Left ventricle myocardium inferior (tissue), 1 donor: ENCODE measurements at regions not wholly inside any gene's neighbourhood (a gene's known extent, or its start where the extent isn't known, plus 50 kb on each side); places are given as distances from the start of the nearest gene placed in this dataset.

Experiments used
- DNase-seq: peaks from one replicate; pipeline ENCODE4 v3.0.0-alpha.2; 2020
- H3K27ac ChIP-seq: fragments of 200-600 bp; replicated peaks from 2 replicates; pipeline ENCODE4 v1.8.0; 2021
- H3K27me3 ChIP-seq: fragments of 200-600 bp; 2 replicates; pipeline ENCODE4 v1.8.0; 2021; ENCODE audit warnings: low read depth
- H3K36me3 ChIP-seq: fragments of 200-600 bp; 2 replicates; pipeline ENCODE4 v1.8.0; 2021
- H3K4me1 ChIP-seq: fragments of 200-600 bp; 2 replicates; pipeline ENCODE4 v1.8.0; 2021
- H3K4me3 ChIP-seq: fragments of 200-600 bp; 2 replicates; pipeline ENCODE4 v1.8.0; 2021; ENCODE audit warnings: mild to moderate bottlenecking, moderate library complexity
- H3K9me3 ChIP-seq: fragments of 200-600 bp; replicated peaks from 2 replicates; pipeline ENCODE4 v1.8.0; 2021
- intact Hi-C: fragments of 100-400 bp; cut with micrococcal nuclease; formaldehyde crosslinking; loops from one replicate; pipeline ENCODE4 v1.11.0; 2022
- TF ChIP-seq, protein P1 (sequence below): fragments of 200-600 bp; IDR thresholded peaks from 2 replicates; pipeline ENCODE4 v1.8.0; 2021; ENCODE audit warnings: antibody characterized with exemption, mild to moderate bottlenecking, borderline replicate concordance
- donor health status: DM: no; HTN: yes; CAD: no; lungs with severe emphysema.

DNA sequence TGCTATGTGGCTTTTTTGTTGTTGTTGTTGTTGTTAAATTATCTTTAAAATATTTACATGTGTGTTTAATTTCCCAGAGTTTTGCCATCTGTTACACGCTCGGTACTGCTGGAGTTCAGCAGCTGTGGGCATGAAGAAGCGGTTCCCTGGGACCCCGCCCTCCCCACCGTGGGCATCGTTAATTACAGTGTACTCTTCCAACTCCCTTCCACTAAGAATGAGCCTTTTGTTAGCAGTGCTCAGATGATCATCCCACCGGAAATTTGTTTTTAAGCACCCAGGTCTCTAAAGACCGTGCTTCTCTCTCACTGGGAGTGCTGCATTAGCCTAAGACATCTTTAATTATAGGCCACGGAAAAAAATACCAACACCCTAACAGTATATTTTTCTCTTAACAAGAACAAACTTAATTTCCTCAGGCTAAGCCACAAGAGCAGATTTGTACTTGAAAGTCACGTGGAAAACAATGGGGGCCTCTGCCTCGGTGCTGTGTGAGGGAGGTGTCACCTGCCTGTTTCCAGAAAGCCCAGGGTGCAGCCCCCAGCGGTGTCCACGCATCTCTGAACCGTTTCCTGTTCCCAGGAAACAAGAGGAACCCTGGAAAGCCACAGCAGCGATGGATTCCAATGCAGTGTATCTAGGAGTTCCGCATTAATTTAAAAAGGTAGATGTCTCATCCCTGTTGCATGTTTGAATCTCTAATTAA lies 113.3 kb upstream of the FRMD1 start:
- Histone ChIP-seq H3K36me3 (no peaks in the 10 kb centered on the region), H3K27ac (no peak overlapping the region), H3K4me3 (no peak overlapping the region), H3K4me1 (no peaks in the 10 kb centered on the region), H3K27me3 (peaks cover 80% of the 10 kb centered on the region), H3K9me3 (no peaks in the 10 kb centered on the region)
- TF ChIP-seq, protein P1, sequence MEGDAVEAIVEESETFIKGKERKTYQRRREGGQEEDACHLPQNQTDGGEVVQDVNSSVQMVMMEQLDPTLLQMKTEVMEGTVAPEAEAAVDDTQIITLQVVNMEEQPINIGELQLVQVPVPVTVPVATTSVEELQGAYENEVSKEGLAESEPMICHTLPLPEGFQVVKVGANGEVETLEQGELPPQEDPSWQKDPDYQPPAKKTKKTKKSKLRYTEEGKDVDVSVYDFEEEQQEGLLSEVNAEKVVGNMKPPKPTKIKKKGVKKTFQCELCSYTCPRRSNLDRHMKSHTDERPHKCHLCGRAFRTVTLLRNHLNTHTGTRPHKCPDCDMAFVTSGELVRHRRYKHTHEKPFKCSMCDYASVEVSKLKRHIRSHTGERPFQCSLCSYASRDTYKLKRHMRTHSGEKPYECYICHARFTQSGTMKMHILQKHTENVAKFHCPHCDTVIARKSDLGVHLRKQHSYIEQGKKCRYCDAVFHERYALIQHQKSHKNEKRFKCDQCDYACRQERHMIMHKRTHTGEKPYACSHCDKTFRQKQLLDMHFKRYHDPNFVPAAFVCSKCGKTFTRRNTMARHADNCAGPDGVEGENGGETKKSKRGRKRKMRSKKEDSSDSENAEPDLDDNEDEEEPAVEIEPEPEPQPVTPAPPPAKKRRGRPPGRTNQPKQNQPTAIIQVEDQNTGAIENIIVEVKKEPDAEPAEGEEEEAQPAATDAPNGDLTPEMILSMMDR, result no peak
- intact Hi-C loops, result no loop called here
- no peak for DNase-seq

DNA sequence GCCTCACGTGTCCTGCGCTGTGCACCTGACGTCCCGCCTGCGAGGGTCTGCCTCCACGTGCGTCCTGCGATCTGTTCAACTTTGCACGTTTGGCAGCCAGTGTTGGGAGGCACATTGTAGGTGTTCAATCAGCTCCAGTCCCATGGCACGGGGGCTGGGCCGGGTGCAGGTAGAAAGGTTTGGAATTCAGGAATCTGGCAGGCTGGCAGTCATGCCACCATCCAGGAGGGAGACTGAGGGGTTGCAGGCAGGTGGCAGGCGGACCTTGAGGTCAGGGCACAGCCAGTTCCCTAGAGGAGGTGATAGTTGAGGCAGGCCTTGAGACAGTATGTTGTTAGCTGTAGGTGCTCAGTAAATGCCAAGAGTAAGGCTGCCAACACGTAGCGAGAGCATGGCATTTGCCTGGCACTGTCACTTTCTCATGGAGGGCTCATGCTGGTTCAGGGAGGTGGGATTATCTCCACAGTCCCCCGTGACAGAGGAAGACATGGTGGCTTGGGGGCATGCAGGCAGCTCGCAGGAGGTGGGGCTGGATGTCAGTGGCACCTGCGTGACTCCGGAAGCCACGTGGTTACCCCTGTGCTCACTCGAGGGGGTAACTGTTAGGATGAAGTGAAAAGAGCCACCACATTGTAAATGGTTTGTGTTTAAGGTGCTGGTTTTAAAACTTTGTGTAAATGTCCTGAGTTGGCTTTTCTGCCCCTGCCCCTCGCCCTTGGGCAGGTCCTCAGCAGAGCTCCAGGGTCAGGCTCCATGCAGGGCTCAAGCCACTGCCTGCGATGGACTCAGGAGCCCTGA lies 111.8 kb upstream of the FRMD1 start:
- intact Hi-C loops, result no loop called here
- TF ChIP-seq, protein P1, result no peak
- no peak for DNase-seq
- Histone ChIP-seq H3K27me3 (peaks cover 72% of the 10 kb centered on the region), H3K36me3 (no peaks in the 10 kb centered on the region), H3K4me3 (no peak overlapping the region), H3K27ac (no peak overlapping the region), H3K9me3 (no peaks in the 10 kb centered on the region), H3K4me1 (no peaks in the 10 kb centered on the region)

DNA sequence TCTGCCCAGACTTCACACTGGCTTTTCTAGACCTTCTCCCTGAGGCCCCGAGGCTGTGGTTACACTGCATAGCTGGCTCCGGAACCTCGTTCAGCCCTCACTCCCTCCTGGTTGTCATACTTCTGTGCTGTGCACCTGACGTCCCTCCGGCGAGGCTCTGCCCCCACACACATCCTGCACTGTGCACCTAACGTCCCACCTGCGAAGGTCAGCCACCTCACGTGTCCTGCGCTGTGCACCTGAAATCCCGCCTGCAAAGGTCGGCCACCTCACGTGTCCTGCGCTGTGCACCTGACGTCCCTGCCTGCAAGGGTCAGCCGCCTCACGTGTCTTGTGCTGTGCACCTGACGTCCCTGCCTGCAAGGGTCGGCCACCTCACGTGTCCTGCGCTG lies 111.0 kb upstream of the FRMD1 start:
- TF ChIP-seq, protein P1, result no peak
- no peak for DNase-seq
- Histone ChIP-seq H3K9me3 (no peaks in the 10 kb centered on the region), H3K4me3 (no peak overlapping the region), H3K4me1 (no peaks in the 10 kb centered on the region), H3K36me3 (no peaks in the 10 kb centered on the region), H3K27me3 (peaks cover 63% of the 10 kb centered on the region), H3K27ac (no peak overlapping the region)
- intact Hi-C loops, result no loop called here

DNA sequence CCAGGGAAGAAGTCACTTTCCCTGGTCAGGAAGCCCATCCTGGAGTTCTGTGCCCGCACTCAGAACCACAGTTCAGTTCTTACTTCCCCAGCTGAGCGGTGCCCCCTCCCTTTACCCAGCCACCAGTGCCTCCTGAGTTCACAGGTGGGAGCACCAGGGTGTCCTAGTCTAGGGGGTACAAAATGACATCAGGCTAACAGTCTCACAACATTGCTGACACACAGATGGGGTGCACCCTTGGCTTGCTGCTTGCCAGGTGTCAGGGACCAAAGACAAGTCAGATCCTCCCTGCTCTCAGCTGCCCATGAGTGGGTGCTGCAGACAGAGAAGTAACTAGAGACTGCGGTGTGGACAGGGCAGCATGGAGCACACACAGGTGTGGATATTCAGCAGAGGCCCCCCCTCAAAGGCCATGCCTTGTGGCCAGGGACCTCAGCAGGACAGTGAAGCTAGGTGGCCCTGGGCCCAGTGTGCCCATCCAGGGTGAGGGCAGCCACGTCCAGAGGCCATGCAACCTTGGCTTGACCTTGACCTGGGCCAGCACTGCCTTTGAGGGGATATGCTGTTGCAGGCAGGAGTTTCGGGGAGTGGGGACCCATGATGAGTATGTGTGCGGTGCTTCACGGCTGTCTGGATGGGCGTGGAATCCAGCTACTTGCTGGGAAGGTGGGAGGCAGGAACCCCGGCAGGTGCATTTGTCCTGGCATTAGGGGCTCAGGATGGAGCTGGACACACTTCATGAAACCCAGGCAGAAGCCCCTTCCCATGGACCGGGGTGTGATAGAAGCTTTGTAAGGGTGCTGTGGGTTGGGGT lies 110.4 kb upstream of the FRMD1 start:
- DNase-seq, result no peak
- H3K4me3 ChIP-seq, result no peak overlapping the region
- H3K9me3 ChIP-seq, result no peaks in the 10 kb centered on the region
- no peaks in the 10 kb centered on the region for H3K4me1 ChIP-seq
- TF ChIP-seq, protein P1, result no peak
- H3K36me3 ChIP-seq, result no peaks in the 10 kb centered on the region
- intact Hi-C loops, result no loop called here
- H3K27me3 ChIP-seq, result peaks cover 57% of the 10 kb centered on the region
- no peak overlapping the region for H3K27ac ChIP-seq

DNA sequence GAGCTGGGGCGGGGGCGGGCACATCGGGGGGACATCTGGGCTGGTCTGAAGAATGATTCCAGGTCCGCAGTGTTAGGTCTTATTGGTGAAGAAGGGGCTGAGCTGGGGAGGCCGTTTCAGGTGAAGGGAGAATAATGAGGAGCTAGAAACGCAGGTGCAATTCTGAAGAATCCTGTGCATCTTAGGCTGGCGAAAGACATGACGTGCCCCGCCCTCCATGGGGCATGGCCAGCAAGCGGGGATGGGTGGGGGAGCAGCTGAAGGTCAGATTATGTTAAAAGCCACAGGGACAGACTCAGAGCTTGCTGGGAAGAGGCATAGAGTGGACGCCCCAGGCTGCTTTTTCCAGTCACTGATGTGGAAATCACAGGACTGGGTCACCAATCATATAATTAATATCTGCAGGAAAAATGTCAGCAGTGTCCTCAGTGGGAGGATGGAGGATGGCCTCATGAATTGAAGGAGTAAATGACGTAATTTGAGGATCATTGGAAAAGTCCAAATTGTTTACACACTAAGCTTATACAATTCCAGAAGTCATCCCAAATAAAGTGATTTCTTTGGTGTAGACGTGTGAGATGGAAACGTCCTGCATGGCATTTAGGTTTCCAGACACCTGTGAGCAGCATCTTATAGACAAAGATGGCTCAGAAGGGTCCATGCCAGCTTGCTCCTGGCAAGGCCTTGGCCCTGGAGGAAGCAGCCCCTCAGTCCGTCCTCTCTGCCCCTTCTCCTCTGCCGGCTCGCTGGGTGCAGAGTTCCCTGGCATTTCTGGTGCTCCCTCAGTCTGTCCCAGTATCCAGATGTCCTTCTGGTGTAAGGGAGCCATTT lies 109.6 kb upstream of the FRMD1 start:
- H3K36me3 ChIP-seq, result no peaks in the 10 kb centered on the region
- peaks cover 49% of the 10 kb centered on the region for H3K27me3 ChIP-seq
- intact Hi-C loops, result no loop called here
- H3K27ac ChIP-seq, result no peak overlapping the region
- H3K9me3 ChIP-seq, result no peaks in the 10 kb centered on the region
- no peaks in the 10 kb centered on the region for H3K4me1 ChIP-seq
- DNase-seq, result no peak
- no peak overlapping the region for H3K4me3 ChIP-seq
- TF ChIP-seq, protein P1, result no peak
